GM12864 (cell line): ENCODE measurements at regions not wholly inside any gene's neighbourhood (a gene's known extent, or its start where the extent isn't known, plus 50 kb on each side); places are given as distances from the start of the nearest gene placed in this dataset.

ENCODE experiments used
- DNase-seq: peaks from one replicate; pipeline ENCODE4 v3.0.0-alpha.2; 2011; ENCODE audit warnings: low read depth
- H3K4me3 ChIP-seq: 2 replicates; pipeline ENCODE4 v1.5.1; 2011; ENCODE audit warnings: mild to moderate bottlenecking, low read depth, low read length, control low read depth
- TF ChIP-seq, protein P1 (sequence below): IDR thresholded peaks from 2 replicates; pipeline ENCODE4 v1.5.1; 2011; ENCODE audit warnings: low read depth, mild to moderate bottlenecking, moderate library complexity, low read length, control low read depth, inconsistent platforms; ENCODE audit errors: missing control alignments

- DNase-seq: no peak
- TF ChIP-seq, protein P1, sequence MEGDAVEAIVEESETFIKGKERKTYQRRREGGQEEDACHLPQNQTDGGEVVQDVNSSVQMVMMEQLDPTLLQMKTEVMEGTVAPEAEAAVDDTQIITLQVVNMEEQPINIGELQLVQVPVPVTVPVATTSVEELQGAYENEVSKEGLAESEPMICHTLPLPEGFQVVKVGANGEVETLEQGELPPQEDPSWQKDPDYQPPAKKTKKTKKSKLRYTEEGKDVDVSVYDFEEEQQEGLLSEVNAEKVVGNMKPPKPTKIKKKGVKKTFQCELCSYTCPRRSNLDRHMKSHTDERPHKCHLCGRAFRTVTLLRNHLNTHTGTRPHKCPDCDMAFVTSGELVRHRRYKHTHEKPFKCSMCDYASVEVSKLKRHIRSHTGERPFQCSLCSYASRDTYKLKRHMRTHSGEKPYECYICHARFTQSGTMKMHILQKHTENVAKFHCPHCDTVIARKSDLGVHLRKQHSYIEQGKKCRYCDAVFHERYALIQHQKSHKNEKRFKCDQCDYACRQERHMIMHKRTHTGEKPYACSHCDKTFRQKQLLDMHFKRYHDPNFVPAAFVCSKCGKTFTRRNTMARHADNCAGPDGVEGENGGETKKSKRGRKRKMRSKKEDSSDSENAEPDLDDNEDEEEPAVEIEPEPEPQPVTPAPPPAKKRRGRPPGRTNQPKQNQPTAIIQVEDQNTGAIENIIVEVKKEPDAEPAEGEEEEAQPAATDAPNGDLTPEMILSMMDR: no peak
- H3K4me3 ChIP-seq: no peak overlapping the region
Observed at GRCh38 chrX:42505016-42505415, 272.9 kb downstream of the PPP1R2C start.

DNA sequence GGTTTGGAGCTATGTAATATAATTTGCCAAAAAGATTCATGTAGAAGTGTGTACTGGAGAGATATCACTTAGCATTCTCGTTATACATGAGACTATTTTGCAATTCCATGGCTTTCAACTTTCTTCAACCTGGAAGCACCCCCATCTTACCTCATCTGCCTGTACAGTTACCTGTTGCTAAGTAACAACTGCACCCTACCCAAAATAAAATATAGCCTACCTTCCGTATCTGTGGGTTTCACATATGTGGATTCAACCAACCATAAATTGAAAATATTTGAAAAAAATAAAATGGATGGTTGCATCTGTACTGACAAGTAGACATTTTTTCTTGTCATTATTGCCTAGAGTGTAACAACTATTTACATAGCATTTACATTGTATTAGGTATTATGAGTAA lies 278.3 kb downstream of the PPP1R2C start:
- H3K4me3 ChIP-seq: no peak overlapping the region
- TF ChIP-seq, protein P1: no peak
- no peak for DNase-seq

- TF ChIP-seq, protein P1: no peak
- H3K4me3 ChIP-seq: no peak overlapping the region
- DNase-seq: no peak
Observed at GRCh38 chrX:42497356-42497755, 280.6 kb downstream of the PPP1R2C start.

GRCh38 chrX:42496239-42496638 lies 281.7 kb downstream of the PPP1R2C start:
- TF ChIP-seq, protein P1: no peak
- no peak for DNase-seq
- no peak overlapping the region for H3K4me3 ChIP-seq

DNA sequence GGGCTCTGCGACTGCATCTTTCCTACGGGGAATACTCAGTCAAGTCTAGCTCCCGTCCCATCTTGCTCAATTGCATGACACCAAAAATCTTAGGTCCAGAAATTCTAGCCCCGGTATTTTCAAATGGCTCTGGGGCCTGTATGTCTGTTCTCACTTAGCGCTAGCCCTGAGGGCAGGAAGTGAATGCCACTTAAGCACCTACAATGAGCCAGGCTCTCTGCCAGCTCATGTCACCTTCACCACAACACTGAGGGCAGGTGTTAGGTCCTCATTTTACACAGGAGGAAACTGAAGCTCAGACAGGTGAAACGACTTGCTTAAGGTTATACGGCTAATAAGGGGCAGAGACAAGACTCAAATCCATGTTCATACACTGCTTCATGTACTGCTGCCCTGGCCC lies 282.8 kb downstream of the PPP1R2C start:
- no peak overlapping the region for H3K4me3 ChIP-seq
- TF ChIP-seq, protein P1: no peak
- no peak for DNase-seq

DNA sequence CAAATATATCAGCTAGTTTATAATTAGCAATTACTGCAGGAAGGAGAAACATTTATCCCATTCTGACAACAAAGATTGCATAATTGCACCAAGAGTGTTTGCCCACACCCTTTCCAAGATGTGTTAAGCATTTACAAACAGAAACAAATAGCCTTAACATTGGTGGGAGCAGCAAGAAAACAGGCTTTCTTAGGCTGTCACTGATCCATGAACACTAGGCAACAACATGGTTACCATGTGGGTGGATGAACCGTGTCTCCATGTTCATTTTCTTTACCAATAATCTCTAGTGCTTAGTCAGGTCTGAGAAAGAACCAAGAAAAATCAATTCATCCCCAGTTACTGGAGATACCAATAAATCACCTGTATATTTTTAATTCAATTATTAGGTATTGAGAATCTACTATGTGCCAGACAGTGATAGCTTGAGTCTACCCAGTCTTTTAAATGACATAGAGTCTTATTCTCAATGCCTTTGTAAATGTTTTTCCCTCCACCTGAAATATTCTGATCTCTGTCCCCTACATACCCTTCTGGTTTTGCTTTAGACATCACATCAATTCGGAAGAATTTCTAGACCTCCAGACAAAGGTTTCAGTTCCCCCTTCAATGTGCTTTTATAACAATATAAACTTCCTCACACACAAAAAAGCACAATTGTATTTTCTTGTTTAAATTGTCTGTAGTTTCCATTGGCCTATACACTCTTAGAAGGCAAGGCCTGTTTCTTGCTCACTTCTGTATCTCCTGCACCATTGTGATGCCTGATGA lies 286.6 kb downstream of the PPP1R2C start:
- H3K4me3 ChIP-seq: no peak overlapping the region
- TF ChIP-seq, protein P1: no peak
- DNase-seq: no peak

DNA sequence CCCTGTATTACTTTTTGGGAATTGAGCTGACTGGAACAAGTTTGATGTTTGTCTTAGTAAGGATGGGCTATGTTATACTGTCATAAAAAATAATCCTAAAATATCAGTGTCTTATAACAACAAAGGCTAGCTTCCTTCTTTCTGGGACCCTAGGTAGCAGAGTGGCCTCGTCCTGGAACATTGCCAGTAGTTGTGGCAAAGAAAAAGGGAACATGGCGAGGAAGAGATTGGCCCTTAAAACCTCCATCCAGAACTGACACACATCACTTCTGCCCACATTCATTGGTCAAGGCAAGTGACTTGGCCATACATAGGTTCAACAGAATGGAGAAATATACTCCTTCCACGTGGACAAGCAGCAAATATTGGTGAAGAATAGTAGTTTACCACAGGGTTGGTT lies 287.9 kb downstream of the PPP1R2C start:
- TF ChIP-seq, protein P1: no peak
- DNase-seq: no peak
- H3K4me3 ChIP-seq: no peak overlapping the region
